ENCODE measurements at regions not wholly inside any gene's neighbourhood (a gene's known extent, or its start where the extent isn't known, plus 50 kb on each side); places are given as distances from the start of the nearest gene placed in this dataset.

- H3K9ac ChIP-seq (ENCODE audit: low read depth, low read length, poor library complexity, severe bottlenecking), result no peak overlapping the region
- no peak for TF ChIP-seq EZH2phosphoT487 (IDR thresholded peaks at IDR 0.05; ENCODE audit: borderline replicate concordance)
- TF ChIP-seq, protein P1, sequence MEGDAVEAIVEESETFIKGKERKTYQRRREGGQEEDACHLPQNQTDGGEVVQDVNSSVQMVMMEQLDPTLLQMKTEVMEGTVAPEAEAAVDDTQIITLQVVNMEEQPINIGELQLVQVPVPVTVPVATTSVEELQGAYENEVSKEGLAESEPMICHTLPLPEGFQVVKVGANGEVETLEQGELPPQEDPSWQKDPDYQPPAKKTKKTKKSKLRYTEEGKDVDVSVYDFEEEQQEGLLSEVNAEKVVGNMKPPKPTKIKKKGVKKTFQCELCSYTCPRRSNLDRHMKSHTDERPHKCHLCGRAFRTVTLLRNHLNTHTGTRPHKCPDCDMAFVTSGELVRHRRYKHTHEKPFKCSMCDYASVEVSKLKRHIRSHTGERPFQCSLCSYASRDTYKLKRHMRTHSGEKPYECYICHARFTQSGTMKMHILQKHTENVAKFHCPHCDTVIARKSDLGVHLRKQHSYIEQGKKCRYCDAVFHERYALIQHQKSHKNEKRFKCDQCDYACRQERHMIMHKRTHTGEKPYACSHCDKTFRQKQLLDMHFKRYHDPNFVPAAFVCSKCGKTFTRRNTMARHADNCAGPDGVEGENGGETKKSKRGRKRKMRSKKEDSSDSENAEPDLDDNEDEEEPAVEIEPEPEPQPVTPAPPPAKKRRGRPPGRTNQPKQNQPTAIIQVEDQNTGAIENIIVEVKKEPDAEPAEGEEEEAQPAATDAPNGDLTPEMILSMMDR (conservative IDR thresholded peaks at IDR 0.05; ENCODE audit: low read length), result no peak
- H2AFZ ChIP-seq (ENCODE audit: low read length), result no peak overlapping the region
These were observed 136.0 kb downstream of the LMNTD1 start for GRCh38 chr12:25417071-25417470.

GRCh38 chr12:25416516-25416915, 136.6 kb downstream of the LMNTD1 start:
- no peak overlapping the region for H2AFZ ChIP-seq (ENCODE audit: low read length)
- no peaks in the 10 kb centered on the region for H3K36me3 ChIP-seq (ENCODE audit: insufficient read depth, low read length)
- H3K79me2 ChIP-seq (ENCODE audit: insufficient read depth, low read length), result no peaks in the 10 kb centered on the region
- TF ChIP-seq, protein P1 (conservative IDR thresholded peaks at IDR 0.05; ENCODE audit: low read length), result no peak
- TF ChIP-seq EZH2phosphoT487 (IDR thresholded peaks at IDR 0.05; ENCODE audit: borderline replicate concordance), result no peak
- no peaks in the 10 kb centered on the region for H3K9me2 ChIP-seq (replicated peaks; ENCODE audit: low read depth, low read length)
- H3K4me1 ChIP-seq (ENCODE audit: insufficient read depth, low read length, poor library complexity, severe bottlenecking), result peaks cover 3% of the 10 kb centered on the region
- no peaks in the 10 kb centered on the region for H3K27me3 ChIP-seq (ENCODE audit: insufficient read depth, low read length, poor library complexity, severe bottlenecking)
- H3K4me3 ChIP-seq (ENCODE audit: low read length, poor library complexity, severe bottlenecking), result no peak overlapping the region
- no peaks in the 10 kb centered on the region for H3F3A ChIP-seq (ENCODE audit: low read depth)
- no peaks in the 10 kb centered on the region for H4K20me1 ChIP-seq (ENCODE audit: insufficient read depth, low read length, poor library complexity, severe bottlenecking)
- no peak overlapping the region for H3K4me2 ChIP-seq (ENCODE audit: low read depth, low read length, poor library complexity, severe bottlenecking)
- H3K9ac ChIP-seq (ENCODE audit: low read depth, low read length, poor library complexity, severe bottlenecking), result no peak overlapping the region
- no peaks in the 10 kb centered on the region for H3K9me3 ChIP-seq (ENCODE audit: insufficient read depth, low read depth, low read length)

More at GRCh38 chr12:25417071-25417470, 136.0 kb downstream of the LMNTD1 start:
- H3K9me2 ChIP-seq (replicated peaks; ENCODE audit: low read depth, low read length), result no peaks in the 10 kb centered on the region
- peaks cover 3% of the 10 kb centered on the region for H3K4me1 ChIP-seq (ENCODE audit: insufficient read depth, low read length, poor library complexity, severe bottlenecking)
- H4K20me1 ChIP-seq (ENCODE audit: insufficient read depth, low read length, poor library complexity, severe bottlenecking), result no peaks in the 10 kb centered on the region
- H3K79me2 ChIP-seq (ENCODE audit: insufficient read depth, low read length), result no peaks in the 10 kb centered on the region
- H3K36me3 ChIP-seq (ENCODE audit: insufficient read depth, low read length), result no peaks in the 10 kb centered on the region
- H3K27me3 ChIP-seq (ENCODE audit: insufficient read depth, low read length, poor library complexity, severe bottlenecking), result no peaks in the 10 kb centered on the region
- H3K4me3 ChIP-seq (ENCODE audit: low read length, poor library complexity, severe bottlenecking), result no peak overlapping the region
- no peaks in the 10 kb centered on the region for H3K9me3 ChIP-seq (ENCODE audit: insufficient read depth, low read depth, low read length)
- H3K4me2 ChIP-seq (ENCODE audit: low read depth, low read length, poor library complexity, severe bottlenecking), result no peak overlapping the region
- H3F3A ChIP-seq (ENCODE audit: low read depth), result no peaks in the 10 kb centered on the region

- no peak overlapping the region for H3K9ac ChIP-seq (ENCODE audit: low read depth, low read length, poor library complexity, severe bottlenecking)
- H3K9me2 ChIP-seq (replicated peaks; ENCODE audit: low read depth, low read length), result no peaks in the 10 kb centered on the region
- H4K20me1 ChIP-seq (ENCODE audit: insufficient read depth, low read length, poor library complexity, severe bottlenecking), result no peaks in the 10 kb centered on the region
- H3K36me3 ChIP-seq (ENCODE audit: insufficient read depth, low read length), result no peaks in the 10 kb centered on the region
- no peak for TF ChIP-seq EZH2phosphoT487 (IDR thresholded peaks at IDR 0.05; ENCODE audit: borderline replicate concordance)
- TF ChIP-seq, protein P1 (conservative IDR thresholded peaks at IDR 0.05; ENCODE audit: low read length), result no peak
- no peaks in the 10 kb centered on the region for H3K27me3 ChIP-seq (ENCODE audit: insufficient read depth, low read length, poor library complexity, severe bottlenecking)
- H3K4me2 ChIP-seq (ENCODE audit: low read depth, low read length, poor library complexity, severe bottlenecking), result no peak overlapping the region
- no peaks in the 10 kb centered on the region for H3F3A ChIP-seq (ENCODE audit: low read depth)
- no peaks in the 10 kb centered on the region for H3K79me2 ChIP-seq (ENCODE audit: insufficient read depth, low read length)
- no peak overlapping the region for H3K4me3 ChIP-seq (ENCODE audit: low read length, poor library complexity, severe bottlenecking)
- H2AFZ ChIP-seq (ENCODE audit: low read length), result no peak overlapping the region
- peaks cover 3% of the 10 kb centered on the region for H3K4me1 ChIP-seq (ENCODE audit: insufficient read depth, low read length, poor library complexity, severe bottlenecking)
- no peaks in the 10 kb centered on the region for H3K9me3 ChIP-seq (ENCODE audit: insufficient read depth, low read depth, low read length)
These were observed 138.1 kb downstream of the LMNTD1 start for GRCh38 chr12:25415004-25415403.
